ENCODE measurements at regions not wholly inside any gene's neighbourhood (a gene's known extent, or its start where the extent isn't known, plus 50 kb on each side); places are given as distances from the start of the nearest gene placed in this dataset.

DNA sequence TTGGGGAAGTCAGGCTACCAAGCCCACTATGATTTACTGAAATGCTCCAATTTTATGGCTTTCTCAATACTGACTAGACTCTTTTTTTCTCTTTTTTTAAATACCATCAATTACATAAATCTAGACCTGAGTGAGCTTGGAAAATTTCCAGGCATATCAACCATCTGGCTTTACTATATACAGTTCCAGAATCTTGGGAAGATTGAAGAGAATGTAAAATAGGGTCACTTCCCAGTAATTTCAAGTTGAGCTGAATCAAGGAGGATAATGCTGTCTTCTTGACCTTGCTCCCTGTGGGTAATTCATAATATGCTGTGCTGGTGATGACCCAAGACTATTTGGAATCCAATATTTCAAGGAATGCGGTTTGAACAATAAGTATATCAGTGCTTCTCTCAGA lies 108.1 kb downstream of the MAP3K21 start:
- no peak for DNase-seq (ENCODE audit: low read depth)

DNA sequence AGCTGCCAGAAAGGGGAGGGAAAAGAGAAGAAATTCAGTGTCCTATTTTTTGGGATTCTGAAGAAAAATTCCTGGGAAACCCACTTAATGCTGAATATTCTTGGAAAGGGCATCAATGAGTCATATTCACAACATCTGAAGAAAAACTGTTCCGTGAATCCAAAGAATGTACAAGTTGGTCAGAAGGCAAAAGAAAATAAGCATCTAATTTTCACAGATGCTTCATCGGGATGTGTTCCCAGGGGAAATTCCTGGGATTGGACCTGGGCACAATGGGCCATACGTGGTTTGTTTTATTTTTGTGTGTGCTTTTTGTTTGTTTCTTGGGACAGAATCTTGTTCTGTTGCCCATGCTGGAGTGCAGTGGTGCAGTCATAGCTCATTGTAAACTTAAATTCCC lies 112.2 kb downstream of the MAP3K21 start:
- DNase-seq (ENCODE audit: low read depth): no peak
- Histone ChIP-seq H3K27me3 (ENCODE audit: control insufficient read depth, insufficient read depth, low read length) (no peaks in the 10 kb centered on the region), H3K36me3 (ENCODE audit: control insufficient read depth, insufficient read depth, low read length) (no peaks in the 10 kb centered on the region), H3K4me3 (ENCODE audit: low read depth, low read length) (no peak overlapping the region)
- TF ChIP-seq, protein P1, sequence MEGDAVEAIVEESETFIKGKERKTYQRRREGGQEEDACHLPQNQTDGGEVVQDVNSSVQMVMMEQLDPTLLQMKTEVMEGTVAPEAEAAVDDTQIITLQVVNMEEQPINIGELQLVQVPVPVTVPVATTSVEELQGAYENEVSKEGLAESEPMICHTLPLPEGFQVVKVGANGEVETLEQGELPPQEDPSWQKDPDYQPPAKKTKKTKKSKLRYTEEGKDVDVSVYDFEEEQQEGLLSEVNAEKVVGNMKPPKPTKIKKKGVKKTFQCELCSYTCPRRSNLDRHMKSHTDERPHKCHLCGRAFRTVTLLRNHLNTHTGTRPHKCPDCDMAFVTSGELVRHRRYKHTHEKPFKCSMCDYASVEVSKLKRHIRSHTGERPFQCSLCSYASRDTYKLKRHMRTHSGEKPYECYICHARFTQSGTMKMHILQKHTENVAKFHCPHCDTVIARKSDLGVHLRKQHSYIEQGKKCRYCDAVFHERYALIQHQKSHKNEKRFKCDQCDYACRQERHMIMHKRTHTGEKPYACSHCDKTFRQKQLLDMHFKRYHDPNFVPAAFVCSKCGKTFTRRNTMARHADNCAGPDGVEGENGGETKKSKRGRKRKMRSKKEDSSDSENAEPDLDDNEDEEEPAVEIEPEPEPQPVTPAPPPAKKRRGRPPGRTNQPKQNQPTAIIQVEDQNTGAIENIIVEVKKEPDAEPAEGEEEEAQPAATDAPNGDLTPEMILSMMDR (IDR thresholded peaks at IDR 0.05; ENCODE audit: insufficient read depth, low read length, poor library complexity, severe bottlenecking): no peak

More for the DNA sequence above, 108.1 kb downstream of the MAP3K21 start:
- Histone ChIP-seq H3K36me3 (ENCODE audit: control insufficient read depth, insufficient read depth, low read length) (no peaks in the 10 kb centered on the region), H3K27me3 (ENCODE audit: control insufficient read depth, insufficient read depth, low read length) (no peaks in the 10 kb centered on the region), H3K4me3 (ENCODE audit: low read depth, low read length) (no peak overlapping the region)
- TF ChIP-seq, protein P1 (IDR thresholded peaks at IDR 0.05; ENCODE audit: insufficient read depth, low read length, poor library complexity, severe bottlenecking): no peak

DNA sequence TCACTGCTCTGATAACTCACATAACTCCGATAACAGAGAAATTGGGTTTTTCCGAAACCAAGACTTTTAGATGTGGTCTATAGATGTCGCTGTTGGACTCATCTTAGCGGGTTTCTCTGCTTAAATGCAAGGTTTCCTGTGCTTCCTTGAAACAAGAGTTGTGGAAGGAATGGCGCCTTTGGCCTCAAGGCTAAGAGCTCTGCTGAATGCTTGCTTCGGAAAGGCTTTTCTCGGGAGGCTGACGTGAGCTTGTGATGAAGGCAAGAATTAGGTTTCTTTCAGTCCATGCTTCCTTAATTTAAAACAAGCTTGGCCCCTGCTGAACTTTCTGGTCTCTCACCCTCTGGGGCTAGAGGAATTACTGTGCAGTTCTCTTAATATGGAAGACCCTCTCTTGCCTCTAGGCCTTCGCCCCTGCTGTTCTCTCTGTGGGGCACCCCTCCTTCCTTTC lies 113.5 kb downstream of the MAP3K21 start:
- H3K36me3 ChIP-seq (ENCODE audit: control insufficient read depth, insufficient read depth, low read length): no peaks in the 10 kb centered on the region
- H3K27me3 ChIP-seq (ENCODE audit: control insufficient read depth, insufficient read depth, low read length): no peaks in the 10 kb centered on the region
- H3K4me3 ChIP-seq (ENCODE audit: low read depth, low read length): no peak overlapping the region
- DNase-seq (ENCODE audit: low read depth): peak; percentile 26
- TF ChIP-seq, protein P1 (IDR thresholded peaks at IDR 0.05; ENCODE audit: insufficient read depth, low read length, poor library complexity, severe bottlenecking): peak; percentile 63

DNA sequence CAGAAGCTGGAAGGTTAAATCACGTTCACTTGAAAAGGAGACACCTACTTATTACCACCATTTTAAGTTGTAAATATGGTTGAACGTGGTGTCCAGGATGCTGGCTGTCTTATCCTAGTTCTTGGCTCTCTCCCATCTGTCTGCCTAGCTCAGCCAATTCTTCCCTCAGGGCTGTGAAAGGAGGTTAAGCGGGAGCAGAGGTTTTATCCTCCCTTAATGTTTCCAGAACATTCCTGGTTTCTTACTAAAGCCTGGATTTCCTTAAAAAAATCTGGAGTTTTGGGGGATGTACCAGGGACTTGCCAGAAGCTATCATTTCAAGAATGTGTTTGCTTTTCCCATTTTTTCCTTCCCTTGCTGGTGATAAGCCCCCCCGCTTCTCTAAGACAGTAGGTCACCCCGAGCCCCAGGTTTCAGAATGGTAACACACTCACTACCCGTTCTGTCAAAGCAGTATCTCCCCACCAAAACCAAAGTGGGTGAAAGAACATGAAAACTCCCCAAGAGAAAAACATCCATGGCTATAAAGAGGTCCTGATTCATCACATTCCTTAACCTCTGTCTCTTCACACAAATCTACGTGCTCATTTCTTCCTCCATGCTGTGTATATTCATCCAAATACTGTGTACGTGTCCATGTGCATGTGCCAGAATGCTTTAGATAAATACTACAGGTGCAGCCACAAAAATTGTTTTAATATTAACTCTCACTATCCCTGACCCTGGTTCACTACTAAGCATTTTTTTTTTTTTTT lies 114.7 kb downstream of the MAP3K21 start:
- TF ChIP-seq, protein P1 (IDR thresholded peaks at IDR 0.05; ENCODE audit: insufficient read depth, low read length, poor library complexity, severe bottlenecking): no peak
- H3K4me3 ChIP-seq (ENCODE audit: low read depth, low read length): no peak overlapping the region
- no peaks in the 10 kb centered on the region for H3K27me3 ChIP-seq (ENCODE audit: control insufficient read depth, insufficient read depth, low read length)
- no peaks in the 10 kb centered on the region for H3K36me3 ChIP-seq (ENCODE audit: control insufficient read depth, insufficient read depth, low read length)
- no peak for DNase-seq (ENCODE audit: low read depth)

DNA sequence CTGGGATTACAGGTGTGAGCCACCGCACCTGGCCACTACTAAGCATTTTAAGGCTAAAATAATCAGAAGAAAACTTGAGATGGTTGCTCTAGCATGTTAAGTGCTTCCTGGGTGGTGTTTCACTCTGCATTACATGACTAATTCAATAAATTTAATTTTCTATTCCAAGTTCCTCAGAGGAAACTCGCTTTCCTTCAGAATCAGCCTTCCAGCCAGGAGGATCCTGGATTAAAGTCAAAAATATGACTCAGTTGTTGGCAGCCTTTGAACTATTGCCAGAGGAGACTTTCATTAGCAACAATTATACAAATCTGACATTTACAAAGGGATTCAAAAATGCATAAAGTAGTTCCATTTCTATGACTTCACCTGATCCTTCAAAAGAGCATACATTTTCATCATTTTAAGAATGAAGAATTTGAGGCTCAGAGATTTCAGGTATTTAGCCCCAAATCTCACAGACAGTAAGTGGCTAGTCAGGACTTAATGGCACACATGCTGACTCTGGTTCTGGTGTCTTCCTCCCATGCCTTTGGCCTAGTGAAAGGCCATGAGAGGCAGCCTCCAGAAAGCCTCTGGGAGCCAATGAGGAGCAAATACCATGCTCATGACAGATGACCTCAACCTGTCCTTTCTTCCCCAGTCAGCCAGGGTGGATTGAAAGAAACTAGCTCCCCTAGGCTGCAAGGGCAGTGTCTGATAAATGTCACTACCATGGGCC lies 115.7 kb downstream of the MAP3K21 start:
- TF ChIP-seq, protein P1 (IDR thresholded peaks at IDR 0.05; ENCODE audit: insufficient read depth, low read length, poor library complexity, severe bottlenecking): no peak
- H3K27me3 ChIP-seq (ENCODE audit: control insufficient read depth, insufficient read depth, low read length): no peaks in the 10 kb centered on the region
- no peak overlapping the region for H3K4me3 ChIP-seq (ENCODE audit: low read depth, low read length)
- DNase-seq (ENCODE audit: low read depth): no peak
- H3K36me3 ChIP-seq (ENCODE audit: control insufficient read depth, insufficient read depth, low read length): no peaks in the 10 kb centered on the region
